Right lobe of liver (tissue), 4 donors: ENCODE measurements at regions not wholly inside any gene's neighbourhood (a gene's known extent, or its start where the extent isn't known, plus 50 kb on each side); places are given as distances from the start of the nearest gene placed in this dataset.

ENCODE experiments used
- CTCF ChIP-seq, 4 donors: fragments of 200-600 bp in 3 of 4; fragments of 450-650 bp in 1 of 4; IDR thresholded peaks; one replicate each; pipeline versions ENCODE4 v1.5.1 to v1.8.0; 2016 to 2022; ENCODE audit warnings: antibody characterized with exemption in 4 of 4, mild to moderate bottlenecking in 2 of 4
- POLR2A ChIP-seq: fragments of 450-650 bp; IDR thresholded peaks from one replicate; pipeline ENCODE4 v1.6.1; 2017; ENCODE audit warnings: antibody characterized with exemption, mild to moderate bottlenecking
- donor health status: DM: no; HTN: no; CAD: no.
- donor health status: DM: no; HTN: no; CAD: no.
- donor health status: DM: no; HTN: yes; CAD: no.

DNA sequence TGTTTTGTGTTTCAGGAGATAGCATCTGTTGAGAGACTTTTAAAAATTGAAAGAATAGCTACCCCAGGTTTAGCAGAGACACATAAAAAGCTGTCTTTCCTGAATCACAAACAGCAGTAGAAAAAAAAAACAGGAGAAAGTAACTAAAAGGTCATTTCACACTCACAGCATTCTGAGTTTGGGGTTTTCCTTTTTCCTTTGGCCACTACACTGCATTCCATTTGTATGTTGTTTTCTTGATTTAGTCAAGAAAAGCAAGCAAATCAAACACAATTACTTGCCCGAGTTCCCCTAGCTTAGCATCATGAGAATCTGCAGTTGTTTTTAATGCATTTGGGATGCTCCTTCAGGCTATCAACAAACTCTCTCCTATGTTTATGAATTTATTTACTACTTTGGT is 161.0 kb downstream of the KCTD12 start:
- TF ChIP-seq CTCF (IDR thresholded peaks at IDR 0.05) (no peak), POLR2A (no peak)
